Lower lobe of right lung (tissue), 2 donors: ENCODE measurements at regions not wholly inside any gene's neighbourhood (a gene's known extent, or its start where the extent isn't known, plus 50 kb on each side); places are given as distances from the start of the nearest gene placed in this dataset.

Experiments used
- ATAC-seq, 2 donors: fragments of 200-7000 bp; cut with Tn5 transposase; one replicate each; pipeline ENCODE4 v1.9.1; 2020 to 2022; ENCODE audit warnings: mild to moderate bottlenecking in 2 of 2, moderate library complexity in 2 of 2
- DNase-seq: peaks from one replicate; pipeline ENCODE4 v3.0.0-alpha.2; 2020
- H3K27ac ChIP-seq: fragments of 200-600 bp; one replicate; pipeline ENCODE4 v1.8.0; 2022
- H3K27me3 ChIP-seq: fragments of 200-600 bp; one replicate; pipeline ENCODE4 v1.8.0; 2022; ENCODE audit warnings: low read depth
- H3K36me3 ChIP-seq: fragments of 200-600 bp; one replicate; pipeline ENCODE4 v1.8.0; 2022; ENCODE audit warnings: mild to moderate bottlenecking
- H3K4me1 ChIP-seq: fragments of 200-600 bp; one replicate; pipeline ENCODE4 v1.8.0; 2022
- H3K4me3 ChIP-seq: fragments of 200-600 bp; one replicate; pipeline ENCODE4 v1.8.0; 2022; ENCODE audit warnings: mild to moderate bottlenecking
- H3K9me3 ChIP-seq: fragments of 200-600 bp; one replicate; pipeline ENCODE4 v1.8.0; 2022
- CTCF ChIP-seq: fragments of 200-600 bp; IDR thresholded peaks from one replicate; pipeline ENCODE4 v1.8.0; 2022; ENCODE audit warnings: antibody characterized with exemption, mild to moderate bottlenecking
- intact Hi-C: fragments of 100-400 bp; cut with DNase I; formaldehyde crosslinking; loops from one replicate; pipeline ENCODE4 v1.11.0; 2022
- donor health status: DM: no; HTN: yes; CAD: no; lungs with severe emphysema.

GRCh38 chr9:129349665-129349947 is 171.5 kb upstream of the IER5L start:
- no peak overlapping the region for H3K27ac ChIP-seq
- H3K27me3 ChIP-seq: peaks cover 7% of the 10 kb centered on the region
- TF ChIP-seq CTCF: no peak
- intact Hi-C loops: no loop called here
- H3K36me3 ChIP-seq: no peaks in the 10 kb centered on the region
- DNase-seq (no peak), ATAC-seq (no peak)
- H3K4me3 ChIP-seq: no peak overlapping the region
- H3K9me3 ChIP-seq: no peaks in the 10 kb centered on the region
- peaks cover 35% of the 10 kb centered on the region for H3K4me1 ChIP-seq

GRCh38 chr9:129348890-129349664 is 171.0 kb upstream of the IER5L start:
- Histone ChIP-seq H3K4me3 (no peak overlapping the region), H3K9me3 (no peaks in the 10 kb centered on the region), H3K36me3 (no peaks in the 10 kb centered on the region), H3K27me3 (peaks cover 7% of the 10 kb centered on the region), H3K27ac (no peak overlapping the region), H3K4me1 (peaks cover 35% of the 10 kb centered on the region)
- TF ChIP-seq CTCF: no peak
- ATAC-seq (no peak), DNase-seq (no peak)
- intact Hi-C loops: no loop called here

GRCh38 chr9:129347316-129348120 is 169.5 kb upstream of the IER5L start:
- Histone ChIP-seq H3K27ac (peak overlapping the region; percentile 53), H3K9me3 (no peaks in the 10 kb centered on the region), H3K27me3 (peaks cover 6% of the 10 kb centered on the region), H3K36me3 (no peaks in the 10 kb centered on the region), H3K4me3 (no peak overlapping the region), H3K4me1 (peaks cover 28% of the 10 kb centered on the region)
- intact Hi-C loops: no loop called here
- no peak for TF ChIP-seq CTCF
- DNase-seq (no peak), ATAC-seq (no peak)

- DNase-seq: no peak
- ATAC-seq: no peak
- H3K4me1 ChIP-seq: peaks cover 16% of the 10 kb centered on the region
- H3K36me3 ChIP-seq: no peaks in the 10 kb centered on the region
- intact Hi-C loops: no loop called here
- peak overlapping the region; percentile 62 for H3K27ac ChIP-seq
- H3K27me3 ChIP-seq: no peaks in the 10 kb centered on the region
- no peak for TF ChIP-seq CTCF
- no peaks in the 10 kb centered on the region for H3K9me3 ChIP-seq
- H3K4me3 ChIP-seq: no peak overlapping the region
Measured at GRCh38 chr9:129346046-129346445, 168.0 kb upstream of the IER5L start.

GRCh38 chr9:129344641-129345495 is 166.8 kb upstream of the IER5L start:
- ATAC-seq (peak in 1 of 2 donors; percentile 7), DNase-seq (no peak)
- no peak for TF ChIP-seq CTCF
- Histone ChIP-seq H3K27me3 (no peaks in the 10 kb centered on the region), H3K4me1 (peaks cover 16% of the 10 kb centered on the region), H3K9me3 (no peaks in the 10 kb centered on the region), H3K27ac (peak overlapping the region; percentile 78), H3K36me3 (no peaks in the 10 kb centered on the region), H3K4me3 (no peak overlapping the region)
- intact Hi-C loops: no loop called here
